GM18909 (cell line): ENCODE measurements at regions not wholly inside any gene's neighbourhood (a gene's known extent, or its start where the extent isn't known, plus 50 kb on each side); places are given as distances from the start of the nearest gene placed in this dataset.

Source experiments
- ATAC-seq: cut with Tn5 transposase; IDR thresholded peaks from one replicate; pipeline ENCODE4 v1.9.1; 2021; ENCODE audit warnings: mild to moderate bottlenecking; ENCODE audit not compliant: unreplicated experiment, poor library complexity

GRCh38 chr6:25061289-25061936 lies 125.7 kb upstream of the RIPOR2 start:
- no peak for ATAC-seq

- ATAC-seq = no peak
Observed at GRCh38 chr6:25062070-25062811, 126.5 kb upstream of the RIPOR2 start.

- ATAC-seq = no peak
Observed at GRCh38 chr6:25064006-25064405, 128.2 kb upstream of the RIPOR2 start.

- ATAC-seq = no peak
Observed at GRCh38 chr6:25065666-25066065, 129.9 kb upstream of the RIPOR2 start.

- ATAC-seq = no peak
Observed at GRCh38 chr6:25066593-25066992, 130.8 kb upstream of the RIPOR2 start.

- no peak for ATAC-seq
Observed at GRCh38 chr6:25068866-25069265, 133.1 kb upstream of the RIPOR2 start.

- peak; percentile 83 for ATAC-seq
Observed at GRCh38 chr6:25070547-25071366, 135.0 kb upstream of the RIPOR2 start.

GRCh38 chr6:25078141-25078540 lies 142.4 kb upstream of the RIPOR2 start:
- ATAC-seq = no peak

GRCh38 chr6:25083784-25084507 lies 148.2 kb upstream of the RIPOR2 start:
- no peak for ATAC-seq

- no peak for ATAC-seq
Observed at GRCh38 chr6:25084508-25084833, 148.7 kb upstream of the RIPOR2 start.

- ATAC-seq = no peak
Observed at GRCh38 chr6:25085756-25086155, 150.0 kb upstream of the RIPOR2 start.

GRCh38 chr6:25086500-25087091 lies 150.8 kb upstream of the RIPOR2 start:
- ATAC-seq = no peak

- no peak for ATAC-seq
Observed at GRCh38 chr6:25088513-25088912, 152.8 kb upstream of the RIPOR2 start.

- no peak for ATAC-seq
Observed at GRCh38 chr6:25089442-25089841, 153.7 kb upstream of the RIPOR2 start.

- no peak for ATAC-seq
Observed at GRCh38 chr6:25094726-25095125, 159.0 kb upstream of the RIPOR2 start.

GRCh38 chr6:25100288-25100687 lies 164.5 kb upstream of the RIPOR2 start:
- ATAC-seq = no peak

- ATAC-seq = no peak
Observed at GRCh38 chr6:25103603-25104002, 167.8 kb upstream of the RIPOR2 start.

- ATAC-seq = no peak
Observed at GRCh38 chr6:25105070-25105925, 169.5 kb upstream of the RIPOR2 start.

- peak; percentile 80 for ATAC-seq
Observed at GRCh38 chr6:25107218-25107617, 171.5 kb upstream of the RIPOR2 start.
